HG03342 (cell line): ENCODE measurements at regions not wholly inside any gene's neighbourhood (a gene's known extent, or its start where the extent isn't known, plus 50 kb on each side); places are given as distances from the start of the nearest gene placed in this dataset.

Source experiments
- ATAC-seq: cut with Tn5 transposase; IDR thresholded peaks from one replicate; pipeline ENCODE4 v1.9.1; 2021; ENCODE audit warnings: mild to moderate bottlenecking, moderate library complexity; ENCODE audit not compliant: unreplicated experiment

- no peak for ATAC-seq
These were observed 256.7 kb upstream of the GNAI1 start for GRCh38 chr7:79877874-79878465.

- ATAC-seq = no peak
These were observed 257.8 kb upstream of the GNAI1 start for GRCh38 chr7:79876848-79877252.

- no peak for ATAC-seq
These were observed 259.8 kb upstream of the GNAI1 start for GRCh38 chr7:79874797-79875196.

- ATAC-seq = no peak
These were observed 262.5 kb upstream of the GNAI1 start for GRCh38 chr7:79872176-79872575.

- no peak for ATAC-seq
These were observed 266.6 kb upstream of the GNAI1 start for GRCh38 chr7:79868010-79868409.

GRCh38 chr7:79862447-79863210 is 272.0 kb upstream of the GNAI1 start:
- no peak for ATAC-seq

- ATAC-seq = no peak
These were observed 279.5 kb upstream of the GNAI1 start for GRCh38 chr7:79855172-79855571.

GRCh38 chr7:79854621-79855020 is 280.0 kb upstream of the GNAI1 start:
- no peak for ATAC-seq

GRCh38 chr7:79837915-79838314 is 296.7 kb upstream of the GNAI1 start:
- no peak for ATAC-seq

- no peak for ATAC-seq
These were observed 301.0 kb upstream of the GNAI1 start for GRCh38 chr7:79833616-79834015.

- no peak for ATAC-seq
These were observed 305.8 kb upstream of the GNAI1 start for GRCh38 chr7:79828866-79829265.

GRCh38 chr7:79823246-79823951 is 311.2 kb upstream of the GNAI1 start:
- no peak for ATAC-seq

- ATAC-seq = no peak
These were observed 311.9 kb upstream of the GNAI1 start for GRCh38 chr7:79822620-79823240.

GRCh38 chr7:79820387-79820786 is 314.2 kb upstream of the GNAI1 start:
- ATAC-seq = no peak

GRCh38 chr7:79810916-79811315 is 323.7 kb upstream of the GNAI1 start:
- no peak for ATAC-seq

- ATAC-seq = no peak
These were observed 328.4 kb upstream of the GNAI1 start for GRCh38 chr7:79806161-79806734.

GRCh38 chr7:79790656-79791262 is 337.3 kb upstream of the MAGI2 start:
- ATAC-seq = no peak

GRCh38 chr7:79789584-79790345 is 336.3 kb upstream of the MAGI2 start:
- ATAC-seq = no peak

GRCh38 chr7:79787623-79788022 is 334.2 kb upstream of the MAGI2 start:
- no peak for ATAC-seq

GRCh38 chr7:79787096-79787495 is 333.6 kb upstream of the MAGI2 start:
- ATAC-seq = no peak
